ENCODE measurements at regions not wholly inside any gene's neighbourhood (a gene's known extent, or its start where the extent isn't known, plus 50 kb on each side); places are given as distances from the start of the nearest gene placed in this dataset.

GRCh38 chr6:163802267-163802666 is 387.7 kb downstream of the QKI start:
- TF ChIP-seq CTCF (IDR thresholded peaks at IDR 0.05 in 4 of 5, conservative IDR thresholded peaks at IDR 0.05 in 1 of 5) (no peak), POLR2A (IDR thresholded peaks at IDR 0.05) (no peak)

Data from gastrocnemius medialis (tissue), 4 donors.